Stimulated activated CD4-positive, alpha-beta T cell treated with anti-CD3 and anti-CD28 coated beads, TNF-alpha, amount 100 ng/mL, for 1 hour (primary cell): ENCODE measurements at regions not wholly inside any gene's neighbourhood (a gene's known extent, or its start where the extent isn't known, plus 50 kb on each side); places are given as distances from the start of the nearest gene placed in this dataset.

Source experiments
- DNase-seq, 3 donors: peaks; one replicate each; pipeline ENCODE4 v3.0.0-alpha.2; 2020; ENCODE audit warnings: low read depth in 3 of 3, low spot score in 1 of 3

DNA sequence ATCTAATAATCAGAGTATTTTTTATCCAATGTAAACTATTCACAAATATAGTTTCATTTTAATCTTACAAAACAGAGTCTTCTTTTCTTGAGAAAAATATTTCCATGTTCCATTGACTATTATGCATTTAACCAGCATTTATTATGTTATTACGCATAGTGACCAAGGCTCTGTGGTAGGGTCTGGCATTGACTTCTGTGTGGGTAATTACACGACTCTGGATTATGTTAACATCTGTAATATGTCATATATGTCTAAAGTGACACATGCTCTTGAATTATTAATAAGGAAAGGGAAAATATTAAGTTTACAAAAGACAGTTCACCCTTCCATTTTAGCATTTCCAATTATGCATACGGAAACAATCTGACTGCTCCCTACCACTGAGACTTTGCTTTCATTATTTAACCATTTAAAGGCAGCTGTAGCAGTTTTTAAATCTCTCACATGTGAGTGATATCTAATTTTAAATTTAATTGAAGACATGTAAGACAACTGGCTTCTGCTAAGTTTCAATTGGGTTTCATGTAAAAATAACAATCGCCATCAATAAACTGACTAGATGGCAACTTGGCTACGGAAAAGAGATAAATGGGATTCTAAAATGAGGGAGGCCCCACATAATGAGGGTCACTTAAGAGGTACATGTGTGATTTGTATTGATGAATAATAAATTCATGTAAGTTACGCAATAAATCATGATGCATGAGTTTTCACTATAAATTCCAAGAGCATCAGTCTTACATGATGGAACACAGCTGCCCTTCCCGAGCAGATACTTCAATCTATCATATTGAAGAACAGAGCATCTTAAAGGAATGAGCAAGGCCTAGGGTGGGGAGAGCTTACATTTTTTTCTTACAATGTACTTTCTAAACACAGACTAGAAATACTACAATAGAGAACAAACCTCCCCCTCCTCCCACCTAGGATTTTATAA, 1056.8 kb downstream of the MAT2B start:
- DNase-seq: no peak

DNA sequence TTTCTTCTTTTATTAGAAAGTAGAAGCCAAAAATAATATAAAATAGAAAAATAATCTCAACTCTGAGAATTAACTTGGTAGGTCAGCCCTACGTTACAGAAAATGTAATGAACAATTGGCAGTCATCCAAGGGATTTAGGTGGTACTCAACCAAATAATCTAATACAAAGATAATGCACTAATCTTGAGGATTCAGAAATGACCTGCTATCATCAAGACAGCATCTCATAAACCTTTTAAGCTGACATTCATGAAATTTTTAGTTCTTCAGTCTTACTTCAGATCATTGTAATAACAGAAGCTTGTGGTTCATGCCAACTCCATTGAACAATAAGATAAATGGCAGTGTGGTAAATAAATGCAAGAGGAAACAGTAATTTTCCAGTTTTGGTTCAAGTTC, 1058.0 kb downstream of the MAT2B start:
- no peak for DNase-seq

DNA sequence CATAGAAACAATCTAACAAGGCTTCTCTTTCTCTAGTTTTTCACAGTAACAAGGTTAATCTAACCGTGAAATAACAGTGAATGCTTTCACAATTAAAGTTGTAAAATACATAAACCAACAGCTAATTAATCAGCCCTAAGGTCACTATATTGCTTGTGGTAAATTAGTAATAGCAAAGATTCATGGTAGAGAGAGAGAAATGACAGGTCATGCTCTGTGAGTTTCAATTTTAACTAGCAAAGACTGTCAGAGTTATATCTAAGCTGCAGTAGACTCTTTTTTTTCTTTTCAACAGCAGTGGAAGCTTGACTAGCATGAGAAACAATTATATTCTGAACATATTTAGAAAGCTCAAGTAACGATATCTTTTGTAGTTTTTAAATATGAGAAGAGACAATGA, 1068.0 kb downstream of the MAT2B start:
- no peak for DNase-seq

DNA sequence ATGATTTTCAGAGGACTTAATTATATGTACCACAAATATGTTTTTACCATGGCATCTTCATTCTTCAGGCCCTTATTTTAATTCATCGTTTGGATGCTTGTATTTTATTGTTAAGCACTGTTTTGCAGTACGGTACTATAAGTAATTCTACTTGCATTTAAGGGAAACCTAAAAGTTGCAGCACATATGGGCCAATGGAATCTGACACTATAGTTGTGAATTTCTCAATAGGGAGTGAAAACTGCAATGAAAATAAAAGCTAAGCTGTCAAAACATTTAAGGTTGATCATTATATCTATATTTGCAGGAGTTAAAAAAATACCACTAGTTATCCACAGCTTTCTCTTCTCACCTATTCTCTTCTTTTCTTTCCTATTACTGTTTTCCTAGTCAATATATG, 1071.8 kb downstream of the MAT2B start:
- no peak for DNase-seq

DNA sequence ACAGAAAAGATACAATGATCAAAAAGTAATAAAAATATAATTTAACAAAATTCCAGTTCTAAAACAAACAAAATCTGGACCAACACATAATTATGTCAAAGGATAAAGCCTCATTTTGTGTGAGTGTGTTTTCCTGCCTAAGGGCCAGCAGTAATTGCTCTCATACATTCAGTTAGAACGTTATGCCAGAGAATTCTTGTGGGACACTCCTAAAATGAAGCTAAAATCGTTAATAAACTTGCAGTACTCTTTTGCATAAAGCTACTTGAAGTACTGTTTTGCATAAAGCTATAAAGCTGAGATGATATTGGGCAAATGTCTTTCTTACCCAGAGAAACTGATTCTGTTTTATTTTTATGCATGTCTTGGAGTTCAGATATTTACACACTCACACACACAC, 1072.3 kb downstream of the MAT2B start:
- no peak for DNase-seq

DNA sequence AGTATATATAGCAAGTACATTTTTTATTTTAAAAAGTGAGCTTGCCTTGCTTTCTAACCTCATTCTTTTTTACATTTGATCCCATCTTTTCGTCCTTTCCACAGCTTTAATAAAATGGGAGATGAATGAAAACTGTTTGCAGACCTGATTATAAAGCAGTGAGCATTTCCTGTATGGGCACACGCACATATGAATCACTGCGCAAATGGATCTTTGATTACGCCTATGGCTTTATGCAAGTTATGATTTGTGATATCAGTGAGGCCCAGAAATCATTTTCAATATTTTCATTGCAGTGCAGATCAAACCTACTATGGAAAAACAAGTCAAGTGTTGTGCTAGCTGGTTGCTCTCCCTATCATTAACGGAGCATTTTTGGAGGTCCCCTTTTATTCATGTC, 1073.0 kb downstream of the MAT2B start:
- DNase-seq: no peak

DNA sequence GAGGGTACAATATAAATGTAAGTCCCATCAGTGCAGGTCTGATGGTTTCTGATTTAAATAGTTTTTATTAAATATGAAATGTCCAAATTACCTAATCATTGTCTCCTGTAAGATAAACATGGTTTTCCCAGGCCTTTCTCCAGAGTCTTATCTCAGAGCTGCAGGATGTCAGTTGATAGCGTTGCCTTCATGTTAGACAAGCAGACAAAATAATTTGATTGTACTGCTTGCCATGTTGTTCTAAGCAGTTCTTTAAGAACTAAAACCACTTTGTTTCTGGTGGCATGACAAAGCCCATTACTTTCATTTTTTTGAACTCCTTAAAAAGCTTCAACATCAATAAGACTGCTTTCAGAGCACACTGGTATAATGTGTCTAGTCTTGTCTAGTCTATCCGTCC, 1073.5 kb downstream of the MAT2B start:
- DNase-seq: no peak

DNA sequence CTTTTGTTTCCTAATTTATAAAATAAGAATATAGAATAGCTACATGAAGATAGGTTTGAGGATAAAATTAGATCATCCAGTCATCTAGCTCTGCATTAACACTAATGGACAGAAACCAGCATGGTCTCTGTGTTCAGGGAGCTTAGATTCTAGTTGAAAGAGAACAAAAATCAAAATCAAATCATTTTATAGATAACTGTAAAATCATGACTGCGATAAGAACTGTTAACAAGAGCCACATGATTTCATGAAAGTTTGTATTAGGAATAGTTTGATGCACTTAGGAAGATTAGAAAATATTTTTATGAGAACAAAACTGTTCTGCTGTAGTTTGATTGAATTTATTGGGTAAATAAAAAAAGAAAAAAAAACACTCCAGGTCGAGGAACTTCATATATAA, 1074.7 kb downstream of the MAT2B start:
- DNase-seq: no peak

DNA sequence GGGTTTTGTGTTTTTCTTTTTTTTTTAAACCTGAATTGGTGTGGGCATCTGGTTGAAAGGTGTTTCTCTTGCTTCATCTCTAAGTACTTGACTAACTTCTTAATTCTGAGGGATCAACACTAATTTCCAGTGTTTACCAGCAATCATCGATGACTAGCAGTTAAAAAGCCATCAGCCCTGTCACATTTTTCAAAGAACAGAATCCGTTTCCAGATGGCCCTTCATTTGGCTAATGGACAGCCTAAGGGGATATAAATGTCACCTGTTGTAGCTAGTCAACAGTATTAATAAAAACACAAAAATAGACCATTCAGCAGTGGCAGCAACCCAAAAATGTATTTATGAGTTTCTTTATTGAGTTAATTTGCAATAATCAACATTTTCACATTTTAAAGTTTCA, 1076.5 kb downstream of the MAT2B start:
- no peak for DNase-seq

DNA sequence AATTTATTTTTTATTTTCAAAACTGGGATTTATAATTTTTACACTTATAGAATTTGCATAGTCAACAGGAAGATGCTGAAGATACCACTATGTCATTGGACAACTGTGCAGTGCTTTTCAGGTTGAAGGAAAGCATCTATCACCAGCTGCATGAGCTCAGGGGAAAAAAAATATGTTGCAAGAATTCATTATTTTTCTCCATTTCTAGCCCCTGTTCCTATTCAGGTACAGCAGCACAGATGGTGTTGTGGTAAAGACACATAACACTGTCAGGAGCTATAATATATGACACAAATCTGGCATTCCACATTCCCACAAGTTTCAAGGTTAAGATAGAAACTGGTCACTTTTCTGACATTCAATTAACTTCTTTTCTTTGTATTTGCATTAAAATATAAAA, 1088.6 kb downstream of the MAT2B start:
- DNase-seq: no peak

DNA sequence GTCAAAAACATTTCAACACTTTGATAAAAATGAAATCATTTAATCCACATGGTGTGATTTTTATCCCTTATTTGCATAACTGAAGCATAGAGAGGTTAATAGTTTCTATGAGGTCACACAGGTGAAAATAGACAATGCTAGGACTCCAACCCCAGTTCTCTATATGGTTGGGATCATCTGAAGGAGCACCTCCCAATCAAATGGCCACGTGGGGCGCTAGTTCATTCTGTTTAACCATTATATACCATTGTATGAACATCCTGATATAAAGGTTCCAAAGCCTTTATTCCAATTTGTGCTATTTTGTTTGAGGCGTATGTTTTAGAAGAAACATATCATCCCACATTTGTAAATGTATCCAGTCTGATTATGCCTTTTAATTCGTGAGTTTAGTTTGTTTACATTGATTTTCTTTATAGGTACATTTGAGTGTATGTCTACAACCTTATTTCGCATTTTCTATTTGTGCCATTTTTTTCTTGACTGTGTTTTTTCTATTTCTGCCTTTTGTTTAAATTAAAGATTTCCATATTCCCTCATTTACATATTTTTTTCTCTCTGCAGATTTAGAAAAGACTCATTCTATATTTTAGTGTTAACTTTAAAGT, 1092.0 kb downstream of the MAT2B start:
- DNase-seq: no peak

DNA sequence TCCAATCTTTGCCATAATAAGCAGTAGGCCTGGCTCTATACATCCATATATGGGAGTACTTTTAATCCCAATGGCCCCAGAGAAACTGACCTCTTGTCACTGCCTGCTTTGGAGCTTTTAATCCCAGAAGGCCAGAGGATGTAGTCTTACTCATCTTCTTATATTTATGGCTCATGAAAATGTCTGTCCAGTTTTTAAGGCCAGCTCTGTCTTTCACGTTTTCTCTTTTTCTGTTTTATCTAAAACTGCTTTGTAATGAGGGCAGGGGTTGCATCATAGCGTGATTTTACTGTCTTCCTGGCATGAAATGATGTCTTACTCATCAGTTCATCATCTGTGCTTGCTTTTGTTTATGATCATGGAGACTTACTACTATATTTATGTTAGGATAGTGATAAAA, 1094.9 kb downstream of the MAT2B start:
- no peak for DNase-seq

DNA sequence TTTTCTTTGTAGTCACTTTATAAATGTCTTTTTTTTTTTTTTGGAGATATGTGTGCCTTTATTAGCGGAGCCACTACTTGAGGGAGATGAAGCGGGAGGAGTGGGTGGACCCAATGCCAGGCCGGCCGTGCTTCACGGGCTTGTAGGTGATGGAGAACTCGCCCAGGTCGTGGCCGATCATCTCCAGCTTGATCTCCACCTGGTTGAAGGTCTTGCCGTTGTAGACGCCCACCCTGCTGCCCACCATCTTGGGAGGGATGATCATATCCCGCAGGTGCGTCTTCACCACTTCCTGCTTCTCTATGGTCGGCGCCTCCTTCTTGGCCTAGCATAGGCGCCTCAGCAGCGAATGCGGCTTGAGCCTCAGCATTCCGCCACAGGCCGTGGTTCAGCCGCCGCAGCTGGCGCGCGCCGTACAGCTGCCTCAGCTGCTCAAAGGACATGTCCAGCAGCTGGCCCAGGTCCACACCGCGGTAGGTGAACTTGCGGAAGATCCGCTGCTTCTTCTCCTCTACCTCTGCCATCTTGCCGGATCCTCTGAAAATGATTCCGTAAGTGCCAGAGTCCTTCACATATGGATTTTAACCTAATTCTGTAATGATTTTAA, 1095.6 kb downstream of the MAT2B start:
- DNase-seq: no peak

DNA sequence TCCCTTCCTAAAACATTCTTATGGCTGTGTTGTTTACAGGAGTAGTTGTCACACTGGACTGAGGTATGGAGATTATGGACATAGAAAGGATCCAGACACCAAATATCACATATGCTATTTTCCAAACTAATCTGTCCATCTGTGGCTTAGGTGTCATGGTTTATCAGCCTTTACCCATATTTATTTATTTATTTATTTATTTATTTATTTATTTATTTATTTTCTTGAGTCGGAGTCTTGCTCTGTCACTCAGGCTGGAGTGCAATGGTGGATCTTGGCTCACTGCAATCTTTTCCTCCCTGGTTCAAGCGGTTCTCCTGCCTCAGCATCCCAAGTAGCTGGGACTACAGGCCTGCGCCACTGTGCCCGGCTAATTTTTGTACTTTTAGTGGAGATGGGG, 1103.1 kb downstream of the MAT2B start:
- no peak for DNase-seq

DNA sequence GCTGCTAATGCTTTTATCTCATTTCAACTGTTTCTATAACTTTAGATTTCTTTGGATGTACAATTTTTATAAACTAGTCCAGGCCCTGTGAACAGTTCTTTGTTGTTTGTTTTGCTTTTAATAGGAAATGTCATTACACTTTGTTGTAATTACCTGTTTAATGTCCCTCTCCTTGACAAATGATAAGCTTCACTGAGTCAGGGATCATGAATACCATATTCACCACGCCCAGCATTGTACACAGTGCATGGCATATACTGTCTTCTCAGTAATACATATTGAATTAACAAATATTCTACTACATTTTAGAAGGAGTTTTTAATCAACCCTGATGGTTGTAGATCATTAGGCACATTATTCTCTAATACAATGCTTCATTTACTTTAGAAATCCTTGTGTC, 1105.0 kb downstream of the MAT2B start:
- DNase-seq: no peak

DNA sequence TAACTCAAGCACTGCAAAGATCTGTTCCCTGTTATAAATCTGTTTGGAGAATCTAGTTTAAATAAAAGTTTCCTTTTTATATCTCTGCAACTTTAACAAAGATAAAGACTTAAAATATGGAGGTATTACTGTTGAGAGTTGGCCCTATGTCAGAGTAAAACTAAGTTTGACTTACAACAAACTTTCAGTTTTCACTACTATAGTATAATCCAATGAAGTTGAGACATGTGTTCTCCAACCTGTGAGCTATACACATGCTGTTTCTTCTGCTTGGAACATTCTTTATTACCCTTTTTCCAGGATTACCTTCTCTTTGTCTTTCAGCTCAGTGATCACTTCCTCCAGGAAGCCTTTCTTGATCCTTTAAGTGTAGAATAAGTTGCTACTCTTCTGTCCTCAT, 1109.3 kb downstream of the MAT2B start:
- no peak for DNase-seq

DNA sequence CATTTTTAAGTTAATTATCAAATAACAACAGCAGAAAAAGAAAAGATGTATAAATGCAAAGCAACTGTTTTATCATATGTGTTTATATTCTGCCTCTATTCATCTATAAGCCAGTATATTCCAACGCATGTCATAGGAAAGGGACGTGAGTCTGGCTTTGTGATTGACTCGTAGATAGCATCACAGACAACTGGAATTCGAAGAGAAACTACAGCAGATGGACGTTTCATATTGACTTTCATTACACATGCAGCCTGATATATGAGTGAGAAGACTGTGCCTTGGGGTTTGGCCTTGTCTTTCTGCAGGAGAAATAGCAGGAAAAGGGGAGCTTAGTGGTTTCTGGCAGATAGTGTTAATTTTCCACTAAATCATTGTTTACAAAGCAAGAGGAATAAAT, 1111.9 kb downstream of the MAT2B start:
- DNase-seq: no peak

DNA sequence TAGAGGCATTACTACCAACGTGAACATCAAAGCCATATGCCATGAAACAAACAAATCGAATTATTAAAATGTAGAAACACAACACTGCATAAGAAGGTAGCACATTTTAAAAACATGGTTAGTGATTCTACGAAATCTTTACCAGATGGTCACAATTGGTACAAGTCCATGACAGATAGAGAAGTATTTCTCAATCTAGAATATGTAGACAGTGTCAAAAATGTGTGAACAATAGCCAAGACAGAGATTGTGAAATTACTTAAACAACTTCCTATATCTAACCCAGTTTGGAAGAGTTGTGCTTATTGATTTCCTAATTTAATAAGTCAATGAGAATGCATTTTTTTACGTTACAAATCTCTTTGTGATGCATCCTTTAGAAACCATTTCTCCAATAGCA, 1121.6 kb downstream of the MAT2B start:
- DNase-seq: no peak

DNA sequence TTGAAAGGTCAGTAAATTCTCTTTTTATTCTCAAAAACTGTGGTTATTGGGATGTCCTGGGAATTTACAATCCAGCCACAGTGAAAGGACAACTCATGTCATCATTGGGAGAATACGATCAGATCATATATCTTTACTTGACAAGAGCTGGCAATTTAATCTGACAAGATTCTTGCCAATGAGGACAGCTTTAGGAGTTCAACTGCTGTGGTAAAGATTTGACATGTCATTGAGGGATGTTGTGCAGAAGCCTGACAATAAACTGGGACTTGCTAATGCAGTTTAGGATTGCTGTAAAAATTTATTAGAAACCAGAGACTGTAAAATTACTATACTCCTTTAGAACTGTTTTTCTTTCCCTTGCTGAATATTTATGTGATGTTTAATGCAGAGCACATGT, 1131.0 kb downstream of the MAT2B start:
- no peak for DNase-seq

DNA sequence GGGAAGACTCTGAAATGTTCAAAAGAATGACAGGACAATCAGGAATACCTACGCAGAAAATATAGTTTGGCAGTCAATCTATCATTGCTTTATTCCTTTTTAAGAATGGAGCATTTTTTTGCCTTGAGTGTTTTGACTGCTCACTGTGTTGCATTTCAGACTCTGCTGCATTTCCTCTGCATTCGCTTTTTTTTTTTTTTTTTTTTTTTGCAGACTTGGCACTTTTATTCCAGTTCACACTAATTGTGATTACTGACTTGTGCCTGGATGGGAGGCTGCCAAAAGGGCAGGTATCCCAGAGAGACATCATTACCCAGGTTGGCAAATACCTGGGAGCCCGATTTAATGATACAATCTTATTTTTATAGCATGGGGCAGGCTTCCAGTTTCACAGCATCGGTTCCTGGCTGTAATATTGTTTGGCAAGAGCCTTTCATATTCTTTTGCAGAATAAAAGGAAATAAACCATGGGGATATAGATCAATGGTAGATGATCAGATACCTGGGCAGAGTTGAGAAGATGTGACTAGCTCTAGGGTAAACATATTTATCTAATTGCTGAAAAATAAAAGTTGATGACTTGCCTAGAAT, 1132.6 kb downstream of the MAT2B start:
- DNase-seq: no peak

DNA sequence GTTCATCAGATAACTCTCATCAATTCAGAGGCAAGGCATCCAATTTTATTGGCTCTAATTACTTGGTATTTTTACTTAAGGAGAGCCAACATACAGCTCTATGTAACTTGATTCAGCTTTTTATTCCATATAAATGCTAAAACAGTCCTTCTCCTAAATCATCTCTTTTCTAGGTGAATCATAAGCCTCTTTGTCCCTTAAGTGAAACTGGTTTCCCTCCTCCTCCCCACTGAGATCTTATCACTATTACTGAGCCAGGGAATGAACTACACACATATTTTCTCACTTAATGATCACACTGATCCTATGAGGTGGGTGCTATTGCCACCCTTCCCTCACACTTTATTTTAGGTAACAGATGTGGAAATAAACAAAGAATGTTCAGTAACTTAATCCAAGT, 1143.8 kb downstream of the MAT2B start:
- DNase-seq: no peak

DNA sequence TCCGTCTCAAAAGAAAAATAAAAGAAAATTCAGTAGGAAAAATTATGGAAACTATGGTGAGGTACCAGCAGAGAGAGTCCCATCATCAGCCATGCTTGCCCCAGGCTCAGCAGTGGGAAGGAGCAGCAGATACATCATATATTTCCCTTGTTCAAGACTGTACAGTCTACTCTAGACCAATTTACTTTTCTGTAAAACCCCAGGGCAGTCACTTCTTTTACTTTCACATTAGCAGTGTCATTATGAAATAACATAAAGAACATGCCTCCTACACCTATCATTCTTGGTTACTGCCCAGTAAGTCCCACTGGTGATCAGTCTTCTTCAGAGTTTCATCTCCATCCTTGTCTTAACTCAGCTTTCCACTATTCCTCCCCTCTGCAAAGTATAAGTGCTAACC, 1145.0 kb downstream of the MAT2B start:
- DNase-seq: no peak
